Muscle of leg (tissue), 3 donors: ENCODE measurements at regions not wholly inside any gene's neighbourhood (a gene's known extent, or its start where the extent isn't known, plus 50 kb on each side); places are given as distances from the start of the nearest gene placed in this dataset.
A peak's percentile ranks its signal among the peaks of the same experiment; 100 is the strongest.

Experiments used
- DNase-seq: peaks from one replicate; pipeline ENCODE4 v3.0.0; 2013
- H3K27ac ChIP-seq: one replicate; pipeline ENCODE4 v1.5.1; 2013; ENCODE audit warnings: mild to moderate bottlenecking, low read length, control low read depth
- H3K27me3 ChIP-seq: one replicate; pipeline ENCODE4 v1.6.1; 2013; ENCODE audit warnings: low read length; ENCODE audit not compliant: control insufficient read depth, insufficient read depth
- H3K36me3 ChIP-seq: one replicate; pipeline ENCODE4 v1.6.1; 2013; ENCODE audit warnings: low read length; ENCODE audit not compliant: control insufficient read depth, insufficient read depth
- H3K4me1 ChIP-seq: one replicate; pipeline ENCODE4 v1.6.1; 2013; ENCODE audit warnings: low read length; ENCODE audit not compliant: control insufficient read depth, insufficient read depth
- H3K4me3 ChIP-seq: one replicate; pipeline ENCODE4 v1.5.1; 2013; ENCODE audit warnings: low read length, control low read depth
- H3K9me3 ChIP-seq: replicated peaks from 2 replicates; pipeline ENCODE4 v1.6.1; 2013; ENCODE audit warnings: low read depth, low read length; ENCODE audit not compliant: control insufficient read depth
- WGBS: methylation state at CpG from one replicate; pipeline ENCODE4 v1.1.5; 2013; ENCODE audit warnings: missing lambda C conversion rate; ENCODE audit not compliant: insufficient coverage; 5-methylcytosine and 5-hydroxymethylcytosine counted together

GRCh38 chr21:16794950-16795349, 717.9 kb upstream of the CXADR start:
- Histone ChIP-seq H3K27me3 (no peaks in the 10 kb centered on the region), H3K9me3 (no peaks in the 10 kb centered on the region), H3K27ac (no peak overlapping the region), H3K4me1 (no peaks in the 10 kb centered on the region), H3K4me3 (no peak overlapping the region), H3K36me3 (no peaks in the 10 kb centered on the region)
- 93% methylated on average over 3 of the region's 3 CpGs for WGBS
- DNase-seq = no peak

DNA sequence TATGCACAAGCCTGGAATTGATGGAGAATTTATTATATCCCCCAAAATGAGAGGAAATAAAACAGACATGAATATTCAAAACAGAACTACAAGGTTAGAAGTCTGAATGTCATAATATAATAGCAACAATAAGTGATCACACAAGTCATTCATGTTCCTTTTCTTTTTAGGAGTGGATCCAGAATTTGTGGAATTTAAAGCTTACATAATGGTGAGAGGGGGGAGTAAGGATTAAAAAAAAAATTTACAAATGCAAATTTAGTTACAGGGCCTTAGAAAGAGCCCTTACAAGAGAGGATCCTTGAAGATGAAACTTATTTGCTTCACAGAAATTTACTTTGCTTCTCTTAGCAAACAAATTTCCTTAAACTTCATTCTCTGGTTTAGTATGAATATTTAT, 716.1 kb upstream of the CXADR start:
- Histone ChIP-seq H3K4me3 (no peak overlapping the region), H3K27ac (no peak overlapping the region), H3K9me3 (no peaks in the 10 kb centered on the region), H3K27me3 (no peaks in the 10 kb centered on the region), H3K36me3 (no peaks in the 10 kb centered on the region), H3K4me1 (no peaks in the 10 kb centered on the region)
- no peak for DNase-seq

- Histone ChIP-seq H3K9me3 (no peaks in the 10 kb centered on the region), H3K4me1 (no peaks in the 10 kb centered on the region), H3K36me3 (no peaks in the 10 kb centered on the region), H3K27me3 (no peaks in the 10 kb centered on the region), H3K27ac (no peak overlapping the region), H3K4me3 (no peak overlapping the region)
- DNase-seq = peak; percentile 42
- no CpG with 5 or more reads among the region's 2 CpGs for WGBS
Measured at GRCh38 chr21:16797540-16797939, 715.3 kb upstream of the CXADR start.

- no peaks in the 10 kb centered on the region for H3K36me3 ChIP-seq
- no peaks in the 10 kb centered on the region for H3K27me3 ChIP-seq
- no peaks in the 10 kb centered on the region for H3K9me3 ChIP-seq
- WGBS = no CpG with 5 or more reads among the region's 2 CpGs
- peak; percentile 48 for DNase-seq
- no peaks in the 10 kb centered on the region for H3K4me1 ChIP-seq
- H3K4me3 ChIP-seq = no peak overlapping the region
- no peak overlapping the region for H3K27ac ChIP-seq
Measured at GRCh38 chr21:16797966-16798365, 714.9 kb upstream of the CXADR start.

GRCh38 chr21:16800536-16801275, 712.1 kb upstream of the CXADR start:
- no CpG with 5 or more reads among the region's 3 CpGs for WGBS

GRCh38 chr21:16811011-16811410, 701.8 kb upstream of the CXADR start:
- DNase-seq = no peak
- Histone ChIP-seq H3K27ac (no peak overlapping the region), H3K36me3 (no peaks in the 10 kb centered on the region), H3K4me1 (no peaks in the 10 kb centered on the region), H3K4me3 (no peak overlapping the region), H3K9me3 (no peaks in the 10 kb centered on the region), H3K27me3 (no peaks in the 10 kb centered on the region)
- WGBS = no CpG with 5 or more reads among the region's 1 CpG

More at GRCh38 chr21:16800536-16801275, 712.1 kb upstream of the CXADR start:
- Histone ChIP-seq H3K36me3 (no peaks in the 10 kb centered on the region), H3K4me1 (no peaks in the 10 kb centered on the region), H3K27me3 (no peaks in the 10 kb centered on the region), H3K4me3 (no peak overlapping the region), H3K9me3 (peaks cover 9% of the 10 kb centered on the region), H3K27ac (no peak overlapping the region)
- peak; percentile 66 for DNase-seq

DNA sequence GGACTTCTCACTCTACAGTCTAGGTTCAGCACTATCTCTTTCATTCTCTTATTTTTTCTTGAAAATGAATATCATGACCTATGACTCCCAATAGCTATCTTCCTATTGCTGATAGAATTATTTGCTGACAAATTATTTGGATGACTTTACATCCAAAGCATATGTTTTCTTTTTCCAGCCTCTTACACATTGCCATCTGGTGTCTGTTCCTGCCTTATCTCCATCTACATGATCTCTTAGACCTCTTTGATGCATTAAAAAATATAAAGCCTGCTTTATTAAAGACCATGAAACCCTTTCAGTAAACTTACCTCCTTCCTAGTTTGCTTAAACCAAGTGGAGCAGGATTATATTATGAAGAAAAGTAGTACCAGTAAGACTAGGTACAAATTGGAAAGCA, 700.9 kb upstream of the CXADR start:
- no peaks in the 10 kb centered on the region for H3K36me3 ChIP-seq
- DNase-seq = no peak
- no peak overlapping the region for H3K4me3 ChIP-seq
- no peak overlapping the region for H3K27ac ChIP-seq
- H3K9me3 ChIP-seq = no peaks in the 10 kb centered on the region
- no peaks in the 10 kb centered on the region for H3K27me3 ChIP-seq
- no peaks in the 10 kb centered on the region for H3K4me1 ChIP-seq

GRCh38 chr21:16815243-16815642, 697.6 kb upstream of the CXADR start:
- 88% methylated on average over 2 of the region's 2 CpGs for WGBS

GRCh38 chr21:16821588-16821987, 691.3 kb upstream of the CXADR start:
- H3K4me3 ChIP-seq = no peak overlapping the region
- H3K27me3 ChIP-seq = no peaks in the 10 kb centered on the region
- no peaks in the 10 kb centered on the region for H3K36me3 ChIP-seq
- H3K4me1 ChIP-seq = no peaks in the 10 kb centered on the region
- H3K27ac ChIP-seq = no peak overlapping the region
- DNase-seq = no peak
- WGBS = no CpG with 5 or more reads among the region's 1 CpG
- no peaks in the 10 kb centered on the region for H3K9me3 ChIP-seq

More at GRCh38 chr21:16815243-16815642, 697.6 kb upstream of the CXADR start:
- Histone ChIP-seq H3K4me3 (no peak overlapping the region), H3K27me3 (no peaks in the 10 kb centered on the region), H3K9me3 (no peaks in the 10 kb centered on the region), H3K4me1 (no peaks in the 10 kb centered on the region), H3K27ac (no peak overlapping the region), H3K36me3 (no peaks in the 10 kb centered on the region)
- no peak for DNase-seq

DNA sequence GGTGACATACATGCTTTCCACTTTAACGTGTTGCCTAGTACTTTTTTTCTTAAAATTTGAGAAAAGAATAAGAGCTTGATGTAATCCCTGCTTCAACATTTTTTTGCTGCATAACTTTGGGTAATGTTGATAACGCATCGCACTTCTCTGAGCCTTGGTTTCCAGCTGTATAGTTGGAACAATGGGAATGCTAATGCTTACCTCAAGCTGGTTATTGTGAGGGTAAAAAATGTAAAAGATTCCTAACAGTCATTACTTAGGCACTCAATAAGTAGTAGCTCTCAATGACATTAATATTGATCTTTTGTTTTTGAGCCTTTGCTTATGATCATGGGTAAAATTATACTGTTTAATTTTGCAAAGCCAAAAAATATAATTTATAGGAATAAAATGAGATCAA, 683.3 kb upstream of the CXADR start:
- no peaks in the 10 kb centered on the region for H3K9me3 ChIP-seq
- H3K36me3 ChIP-seq = no peaks in the 10 kb centered on the region
- no peak overlapping the region for H3K27ac ChIP-seq
- no peak overlapping the region for H3K4me3 ChIP-seq
- H3K27me3 ChIP-seq = no peaks in the 10 kb centered on the region
- H3K4me1 ChIP-seq = no peaks in the 10 kb centered on the region
- WGBS = 90% methylated on average over 2 of the region's 3 CpGs
- DNase-seq = no peak

DNA sequence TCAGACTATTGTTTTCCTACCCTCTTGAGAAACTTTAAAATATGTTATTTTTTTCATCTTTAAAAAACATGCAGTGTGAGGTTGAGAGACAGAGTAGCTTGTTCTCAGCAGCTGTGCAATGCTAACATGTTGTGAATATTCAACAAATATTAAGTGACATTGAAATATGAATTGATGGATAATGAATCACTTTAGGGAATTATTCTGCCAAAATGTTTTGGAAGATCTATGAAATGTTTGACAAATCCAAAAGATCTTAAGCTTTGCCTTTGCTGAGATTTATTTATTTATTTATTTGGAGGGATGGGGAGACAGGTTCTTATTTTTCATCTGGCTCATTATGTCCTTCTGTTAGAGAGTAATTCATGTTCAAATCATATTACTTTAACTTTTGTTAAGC, 680.1 kb upstream of the CXADR start:
- peaks cover 3% of the 10 kb centered on the region for H3K4me1 ChIP-seq
- no peak overlapping the region for H3K27ac ChIP-seq
- DNase-seq = peak; percentile 65
- no peak overlapping the region for H3K4me3 ChIP-seq
- no peaks in the 10 kb centered on the region for H3K27me3 ChIP-seq
- H3K36me3 ChIP-seq = no peaks in the 10 kb centered on the region
- no peaks in the 10 kb centered on the region for H3K9me3 ChIP-seq
